GM06990 (cell line): ENCODE measurements at regions not wholly inside any gene's neighbourhood (a gene's known extent, or its start where the extent isn't known, plus 50 kb on each side); places are given as distances from the start of the nearest gene placed in this dataset.

Experiments used
- DNase-seq: peaks from one replicate; pipeline ENCODE4 v3.0.0-alpha.2; 2011; ENCODE audit not compliant: insufficient read length; ENCODE audit errors: extremely low read depth
- H3K27me3 ChIP-seq: replicated peaks from 2 replicates; pipeline ENCODE4 v1.6.0; 2011; ENCODE audit warnings: low read length; ENCODE audit not compliant: control insufficient read depth, insufficient read depth
- H3K36me3 ChIP-seq: 2 replicates; pipeline ENCODE4 v1.5.1; 2011; ENCODE audit warnings: low read length; ENCODE audit not compliant: control insufficient read depth, insufficient read depth
- H3K4me3 ChIP-seq: replicated peaks from 2 replicates; pipeline ENCODE4 v1.5.1; 2011; ENCODE audit warnings: low read depth, mild to moderate bottlenecking, control low read depth, low read length
- TF ChIP-seq, protein P1 (sequence below): IDR thresholded peaks from 2 replicates; pipeline ENCODE4 v1.5.1; 2011; ENCODE audit warnings: low read length, control low read depth, mild to moderate bottlenecking, inconsistent platforms; ENCODE audit not compliant: insufficient read depth, poor library complexity, severe bottlenecking

- no peak for DNase-seq
- Histone ChIP-seq H3K4me3 (no peak overlapping the region), H3K36me3 (no peaks in the 10 kb centered on the region), H3K27me3 (no peaks in the 10 kb centered on the region; the same call in 1 of the 2 replicates)
- TF ChIP-seq, protein P1, sequence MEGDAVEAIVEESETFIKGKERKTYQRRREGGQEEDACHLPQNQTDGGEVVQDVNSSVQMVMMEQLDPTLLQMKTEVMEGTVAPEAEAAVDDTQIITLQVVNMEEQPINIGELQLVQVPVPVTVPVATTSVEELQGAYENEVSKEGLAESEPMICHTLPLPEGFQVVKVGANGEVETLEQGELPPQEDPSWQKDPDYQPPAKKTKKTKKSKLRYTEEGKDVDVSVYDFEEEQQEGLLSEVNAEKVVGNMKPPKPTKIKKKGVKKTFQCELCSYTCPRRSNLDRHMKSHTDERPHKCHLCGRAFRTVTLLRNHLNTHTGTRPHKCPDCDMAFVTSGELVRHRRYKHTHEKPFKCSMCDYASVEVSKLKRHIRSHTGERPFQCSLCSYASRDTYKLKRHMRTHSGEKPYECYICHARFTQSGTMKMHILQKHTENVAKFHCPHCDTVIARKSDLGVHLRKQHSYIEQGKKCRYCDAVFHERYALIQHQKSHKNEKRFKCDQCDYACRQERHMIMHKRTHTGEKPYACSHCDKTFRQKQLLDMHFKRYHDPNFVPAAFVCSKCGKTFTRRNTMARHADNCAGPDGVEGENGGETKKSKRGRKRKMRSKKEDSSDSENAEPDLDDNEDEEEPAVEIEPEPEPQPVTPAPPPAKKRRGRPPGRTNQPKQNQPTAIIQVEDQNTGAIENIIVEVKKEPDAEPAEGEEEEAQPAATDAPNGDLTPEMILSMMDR, result no peak
Measured at GRCh38 chr1:218527737-218528136, 182.6 kb downstream of the TGFB2 start.

- no peaks in the 10 kb centered on the region; the same call in 1 of the 2 replicates for H3K27me3 ChIP-seq
- no peak overlapping the region for H3K4me3 ChIP-seq
- DNase-seq, result no peak
- no peaks in the 10 kb centered on the region for H3K36me3 ChIP-seq
- TF ChIP-seq, protein P1, result no peak
Measured at GRCh38 chr1:218529646-218530300, 184.6 kb downstream of the TGFB2 start.

GRCh38 chr1:218531936-218532335 is 186.8 kb downstream of the TGFB2 start:
- H3K4me3 ChIP-seq, result no peak overlapping the region
- no peak for DNase-seq
- H3K36me3 ChIP-seq, result no peaks in the 10 kb centered on the region
- no peaks in the 10 kb centered on the region; the same call in 1 of the 2 replicates for H3K27me3 ChIP-seq
- TF ChIP-seq, protein P1, result no peak

DNA sequence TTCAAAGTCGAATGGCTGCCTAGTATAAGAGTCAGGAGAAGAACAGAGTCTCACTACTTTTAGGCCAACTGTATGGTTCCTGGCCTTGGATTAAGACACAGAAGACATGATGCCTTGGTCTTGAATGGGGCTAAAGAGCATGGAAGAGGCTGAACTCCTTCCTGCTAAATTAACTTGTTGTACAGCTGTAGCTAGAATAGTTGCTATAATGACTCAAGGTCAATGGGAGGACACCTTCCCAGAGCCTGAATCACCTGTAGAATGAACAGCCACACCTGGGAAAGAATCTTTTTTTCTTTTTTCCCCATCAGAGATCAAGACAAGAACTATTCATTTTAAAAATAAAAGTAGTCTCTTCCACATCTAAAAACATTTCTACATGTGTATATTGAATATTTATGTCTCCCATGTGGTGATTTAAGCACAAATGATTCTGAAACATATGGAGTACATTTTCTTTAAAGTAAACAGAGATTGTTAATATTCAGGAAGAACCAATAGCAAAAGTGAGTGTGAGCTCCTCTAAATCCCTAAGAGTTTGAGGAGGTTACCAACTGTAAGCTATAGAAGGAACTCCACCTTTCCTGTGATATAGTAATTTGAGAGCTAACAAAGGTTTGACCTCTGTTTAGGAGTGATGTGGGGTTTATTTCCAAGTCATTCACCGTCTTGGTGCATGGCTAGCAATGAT is 191.3 kb downstream of the TGFB2 start:
- no peak overlapping the region for H3K4me3 ChIP-seq
- TF ChIP-seq, protein P1, result no peak

DNA sequence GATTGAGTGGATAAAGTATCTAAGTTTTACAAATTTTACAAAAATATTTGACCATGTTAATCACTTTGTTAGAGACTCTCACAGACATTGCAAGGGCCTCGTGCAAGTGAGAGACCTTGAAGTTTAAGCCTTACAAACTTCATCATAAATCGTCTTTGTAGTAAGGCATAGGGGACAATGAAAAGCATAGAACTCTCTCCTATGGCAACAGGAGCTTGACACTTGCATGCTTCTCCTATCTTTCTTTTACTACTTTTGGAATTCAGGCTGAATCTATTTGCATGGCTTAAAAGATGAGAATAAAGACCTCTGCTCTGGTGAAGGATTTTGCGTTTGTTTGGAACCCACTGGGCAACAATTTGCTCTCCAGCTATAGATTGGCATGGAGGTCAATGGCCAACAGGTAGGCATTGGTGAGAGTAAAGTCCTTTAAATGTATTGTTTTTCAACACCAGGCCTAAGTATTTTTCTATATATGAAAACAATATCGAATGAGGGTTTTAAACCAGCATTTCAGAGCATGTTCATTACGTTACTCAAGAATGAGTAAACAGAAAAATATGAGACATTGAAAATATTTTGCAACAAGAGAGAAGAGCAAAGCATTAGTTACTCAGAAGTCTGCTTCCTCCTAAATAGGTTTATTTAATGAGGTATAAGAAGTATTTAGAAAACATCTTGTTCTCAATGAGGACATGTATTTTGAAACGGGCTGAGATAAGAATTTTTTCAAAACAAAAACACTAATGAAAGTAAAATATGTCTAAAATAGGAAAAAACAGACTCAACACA is 192.2 kb downstream of the TGFB2 start:
- Histone ChIP-seq H3K4me3 (no peak overlapping the region), H3K36me3 (no peaks in the 10 kb centered on the region), H3K27me3 (no peaks in the 10 kb centered on the region)
- no peak for DNase-seq
- TF ChIP-seq, protein P1, result no peak

More for the DNA sequence above, 191.3 kb downstream of the TGFB2 start:
- Histone ChIP-seq H3K36me3 (no peaks in the 10 kb centered on the region), H3K27me3 (no peaks in the 10 kb centered on the region)
- DNase-seq, result no peak
